Ovary (tissue), 7 donors: ENCODE measurements at regions not wholly inside any gene's neighbourhood (a gene's known extent, or its start where the extent isn't known, plus 50 kb on each side); places are given as distances from the start of the nearest gene placed in this dataset.
"Not testable (repeated sequence)": the region's sequence is repeated elsewhere in the genome, so short reads cannot be mapped to it uniquely, and the experiment has no call there.

Source experiments
- DNase-seq, 5 donors: peaks; one replicate each; pipeline ENCODE4 v3.0.0-alpha.2; 2019 to 2020
- H3K27ac ChIP-seq, 2 donors: fragments of 200-600 bp; one replicate each; pipeline versions ENCODE4 v1.5.1 to v1.8.0; 2019 to 2022
- H3K27me3 ChIP-seq: fragments of 200-600 bp; one replicate; pipeline ENCODE4 v1.8.0; 2022
- H3K36me3 ChIP-seq: fragments of 200-600 bp; sonication (generic); one replicate; pipeline ENCODE4 v1.5.1; 2019
- H3K4me1 ChIP-seq: one replicate; pipeline ENCODE4 v1.8.1; 2013; ENCODE audit warnings: mild to moderate bottlenecking, moderate library complexity; ENCODE audit not compliant: insufficient read depth
- H3K4me3 ChIP-seq: fragments of 200-600 bp; sonication (generic); one replicate; pipeline ENCODE4 v1.5.1; 2017
- H3K9me3 ChIP-seq, 2 donors: fragments of 200-600 bp in 1 of 2; sonication (generic) in 1 of 2; one replicate each; pipeline versions ENCODE4 v1.5.1 to v1.8.1; 2013 to 2019; ENCODE audit warnings: mild to moderate bottlenecking in 1 of 2, moderate library complexity in 1 of 2
- CTCF ChIP-seq, 3 donors: fragments of 450-650 bp in 2 of 3; fragments of 200-600 bp in 1 of 3; IDR thresholded peaks; one replicate each; pipeline versions ENCODE4 v1.5.1 to v1.8.0; 2016 to 2022; ENCODE audit warnings: antibody characterized with exemption in 3 of 3, mild to moderate bottlenecking in 1 of 3
- EP300 ChIP-seq: sonication (generic); formaldehyde crosslinking; IDR thresholded peaks from one replicate; pipeline ENCODE4 v1.6.1; 2017; ENCODE audit warnings: antibody characterized with exemption
- POLR2A ChIP-seq: fragments of 450-650 bp; IDR thresholded peaks from one replicate; pipeline ENCODE4 v1.6.1; 2017; ENCODE audit warnings: antibody characterized with exemption, mild to moderate bottlenecking, moderate library complexity
- WGBS, 3 donors: extraction: QIAGEN DNeasy Blood & Tissue Kit in 1 of 3; methylation state at CpG; one replicate each; pipeline versions ENCODE4 v1.1.5 to v1.1.7; 2013 to 2017; 5-methylcytosine and 5-hydroxymethylcytosine counted together
- intact Hi-C, 4 donors: fragments of 100-400 bp; cut with DNase I; formaldehyde crosslinking; loops; one replicate each; pipeline versions ENCODE4 v1.11.0 to v1.15.1; 2022 to 2023
- donor health status: DM: no; HTN: no; CAD: no; lungs with moderate emphysema.
- donor health status: DM: no; HTN: no; CAD: no.
- donor health status: Bipolar disorder and iron deficiency.
- donor health status: DM: no; HTN: no; CAD: no.
- donor health status: DM: yes; HTN: yes; CAD: no.

- Histone ChIP-seq H3K9me3 (no peaks in the 10 kb centered on the region), H3K4me1 (no peaks in the 10 kb centered on the region), H3K4me3 (no peak overlapping the region), H3K36me3 (no peaks in the 10 kb centered on the region), H3K27me3 (no peaks in the 10 kb centered on the region), H3K27ac (no peak overlapping the region)
- no peak for DNase-seq
- TF ChIP-seq POLR2A (no peak), CTCF (IDR thresholded peaks at IDR 0.05) (no peak), EP300 (no peak)
- WGBS, 3 donors, result 88 to 91% (median 89%) methylated on average over 1 of the region's 1 CpG
- intact Hi-C loops, result no loop called here
Observed at GRCh38 chr4:32700838-32701237, 1980.7 kb downstream of the PCDH7 start.

- no peak overlapping the region for H3K4me3 ChIP-seq
- H3K9me3 ChIP-seq, result no peaks in the 10 kb centered on the region
- no peak for DNase-seq
- H3K4me1 ChIP-seq, result no peaks in the 10 kb centered on the region
- no peaks in the 10 kb centered on the region for H3K27me3 ChIP-seq
- H3K36me3 ChIP-seq, result no peaks in the 10 kb centered on the region
- TF ChIP-seq CTCF (IDR thresholded peaks at IDR 0.05), result no peak
- TF ChIP-seq EP300, result no peak
- H3K27ac ChIP-seq, result no peak overlapping the region
- 59 to 61% (median 60%) methylated on average over 1 of the region's 1 CpG for WGBS, 3 donors
- intact Hi-C loops, result no loop called here
Observed at GRCh38 chr4:32706893-32707292, 1986.7 kb downstream of the PCDH7 start.

DNA sequence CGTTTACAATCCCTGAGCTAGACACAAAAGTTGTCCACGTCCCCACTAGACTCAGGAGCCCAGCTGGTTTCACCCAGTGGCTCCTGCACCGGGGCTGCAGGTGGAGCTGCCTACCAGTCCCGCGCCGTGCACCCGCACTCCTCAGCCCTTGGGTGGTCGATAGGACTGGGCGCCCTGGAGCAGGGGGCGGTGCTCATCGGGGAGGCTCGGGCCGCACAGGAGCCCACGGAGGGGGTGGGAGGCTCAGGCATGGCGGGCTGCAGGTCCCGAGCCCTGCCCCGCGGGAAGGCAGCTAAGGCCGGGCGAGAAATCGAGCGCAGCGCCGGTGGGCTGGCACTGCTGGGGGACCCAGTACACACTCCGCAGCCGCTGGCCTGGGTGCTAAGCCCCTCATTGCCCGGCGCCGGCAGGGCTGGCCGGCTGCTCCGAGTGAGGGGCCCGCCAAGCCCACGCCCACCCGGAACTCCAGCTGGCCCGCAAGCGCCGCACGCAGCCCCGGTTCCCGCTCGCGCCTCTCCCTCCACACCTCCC lies 1996.0 kb downstream of the PCDH7 start:
- H3K4me3 ChIP-seq, result not testable (repeated sequence)

GRCh38 chr4:32735856-32736590 lies 2015.9 kb downstream of the PCDH7 start:
- WGBS, 3 donors, result 74 to 81% (median 79%) methylated on average over 5 of the region's 5 CpGs
- H3K4me1 ChIP-seq, result no peaks in the 10 kb centered on the region
- DNase-seq, result no peak
- no peaks in the 10 kb centered on the region for H3K36me3 ChIP-seq
- H3K27ac ChIP-seq, result no peak overlapping the region
- intact Hi-C loops, result no loop called here
- TF ChIP-seq POLR2A, result no peak
- TF ChIP-seq EP300, result no peak
- TF ChIP-seq CTCF (IDR thresholded peaks at IDR 0.05), result no peak
- H3K4me3 ChIP-seq, result no peak overlapping the region
- no peaks in the 10 kb centered on the region for H3K9me3 ChIP-seq
- H3K27me3 ChIP-seq, result no peaks in the 10 kb centered on the region

More for the DNA sequence above, 1996.0 kb downstream of the PCDH7 start:
- H3K27ac ChIP-seq, H3K27me3 ChIP-seq, H3K36me3 ChIP-seq, DNase-seq, H3K9me3 ChIP-seq, H3K4me1 ChIP-seq, intact Hi-C loops: not testable (repeated sequence)
- WGBS, 3 donors, result 94 to 100% (median 98%) methylated on average over 9 to 42 of the region's 42 CpGs

- Histone ChIP-seq H3K4me3 (no peak overlapping the region), H3K36me3 (no peaks in the 10 kb centered on the region), H3K4me1 (no peaks in the 10 kb centered on the region), H3K9me3 (no peaks in the 10 kb centered on the region), H3K27ac (no peak overlapping the region), H3K27me3 (no peaks in the 10 kb centered on the region)
- intact Hi-C loops, result no loop called here
- no peak for TF ChIP-seq POLR2A
- TF ChIP-seq EP300, result no peak
- no peak for TF ChIP-seq CTCF (IDR thresholded peaks at IDR 0.05)
- 63 to 71% (median 70%) methylated on average over 2 of the region's 2 CpGs for WGBS, 3 donors
- no peak for DNase-seq
Observed at GRCh38 chr4:32744211-32744610, 2024.0 kb downstream of the PCDH7 start.
